H1 (cell line): ENCODE measurements at regions not wholly inside any gene's neighbourhood (a gene's known extent, or its start where the extent isn't known, plus 50 kb on each side); places are given as distances from the start of the nearest gene placed in this dataset.

ENCODE experiments used
- EP300 ChIP-seq, 2 experiments: IDR thresholded peaks; 1 replicate in 1 of 2; 2 replicates in 1 of 2; pipeline ENCODE4 v1.6.1; 2011 to 2012; ENCODE audit warnings: low read depth in 2 of 2, low read length in 2 of 2, mild to moderate bottlenecking in 2 of 2, borderline replicate concordance in 1 of 2, inconsistent platforms in 1 of 2, moderate library complexity in 1 of 2
- NRF1 ChIP-seq: IDR thresholded peaks from 2 replicates; pipeline ENCODE4 v1.6.1; 2011; ENCODE audit warnings: mild to moderate bottlenecking, low read depth, low read length, improper control_type of control experiment
- RXRA ChIP-seq: IDR thresholded peaks from 2 replicates; pipeline ENCODE4 v1.6.1; 2011; ENCODE audit warnings: low read depth, mild to moderate bottlenecking, low read length, moderate library complexity; ENCODE audit not compliant: insufficient read depth
- SIN3A ChIP-seq, 2 experiments: IDR thresholded peaks in 1 of 2; conservative IDR thresholded peaks in 1 of 2; 2 replicates each; pipeline ENCODE4 v1.6.1; 2011 to 2012; ENCODE audit warnings: low read length in 2 of 2, improper control_type of control experiment in 1 of 2, low read depth in 1 of 2, mild to moderate bottlenecking in 1 of 2

DNA sequence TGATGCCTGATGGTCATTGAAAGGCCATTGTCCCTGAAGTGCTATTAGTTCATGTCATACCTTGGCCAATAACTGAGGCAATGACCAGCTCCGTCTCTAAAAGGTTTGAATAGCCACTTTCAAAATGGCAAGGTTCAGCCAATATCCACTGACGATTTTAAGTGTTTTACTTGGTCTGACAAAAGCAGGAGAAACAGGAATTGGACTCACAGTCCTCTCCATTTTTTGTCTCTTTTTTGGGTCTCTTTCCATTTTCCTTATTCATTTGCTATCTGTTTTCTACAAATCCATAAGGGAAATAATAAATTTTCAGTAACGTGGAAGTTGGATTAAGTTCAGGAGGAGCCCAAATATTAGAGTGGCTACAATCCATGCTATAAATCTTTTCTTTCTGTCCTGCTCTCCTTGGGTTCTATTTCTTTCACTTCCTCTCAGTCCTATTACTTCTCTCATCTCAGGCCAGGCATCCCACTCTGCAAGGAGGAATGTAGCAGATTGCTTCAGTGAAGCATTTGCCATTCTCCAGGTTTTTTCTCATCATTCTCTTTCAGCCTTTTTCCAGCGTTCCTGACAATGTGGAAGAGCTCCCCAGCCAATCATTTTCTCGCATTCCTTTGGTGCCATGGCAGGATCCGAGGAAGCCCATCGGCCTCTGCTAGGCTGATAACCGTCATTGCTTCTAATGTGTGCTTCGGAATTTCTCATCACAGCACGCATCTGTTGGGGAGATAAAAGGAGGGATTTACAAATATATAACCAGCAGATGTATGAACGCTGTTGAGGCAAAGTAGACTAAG, 414.5 kb downstream of the ADGRL2 start (continued):
- TF ChIP-seq SIN3A (conservative IDR thresholded peaks at IDR 0.05 in 1 of 2, IDR thresholded peaks at IDR 0.05 in 1 of 2; ENCODE audit: low read depth in 1 of 2, low read length in 2 of 2) (no peak), NRF1 (no peak), EP300 (IDR thresholded peaks at IDR 0.05; ENCODE audit: borderline replicate concordance in 1 of 2, low read depth in 2 of 2, low read length in 2 of 2) (no peak), RXRA (no peak)
- TF ChIP-seq, all 59 proteins: peak for 0
